A673 (cell line): ENCODE measurements at regions not wholly inside any gene's neighbourhood (a gene's known extent, or its start where the extent isn't known, plus 50 kb on each side); places are given as distances from the start of the nearest gene placed in this dataset. TPM values are rescaled to one million over a fixed set of nuclear protein-coding genes. Genes with fewer than 3 reads are reported as not detected.

Source experiments
- BruUV-seq: library from RNA; stranded (reverse); fragments of 400-500 nt; replicated peaks from 2 replicates; lab custom pipeline; 2021; lab: Mats Ljungman, UMichigan
- CTCF ChIA-PET: fragments of 300-600 bp; sonication (Branson Sonifier 250); formaldehyde crosslinking; loops from one replicate; lab custom pipeline; 2022; ENCODE audit warnings: antibody characterized with exemption; lab: Charles Lee
- POLR2A ChIA-PET: fragments of 300-600 bp; sonication (Branson Sonifier 250); formaldehyde crosslinking; loops from one replicate; lab custom pipeline; 2022; ENCODE audit warnings: antibody characterized with exemption; ENCODE audit not compliant: low non-redundant PET; lab: Charles Lee
- DNase-seq: peaks from one replicate; pipeline ENCODE4 v3.0.0-alpha.2; 2015; ENCODE audit warnings: low spot score
- H3K27ac ChIP-seq: fragments of 200-600 bp; sonication (generic); 2 replicates; pipeline ENCODE4 v1.5.1; 2016; ENCODE audit warnings: mixed run types, low read depth, mild to moderate bottlenecking, mixed read lengths, antibody characterized with exemption, low read length; ENCODE audit not compliant: poor library complexity, severe bottlenecking
- H3K27me3 ChIP-seq: fragments of 200-600 bp; sonication (generic); replicated peaks from 2 replicates; pipeline ENCODE4 v1.6.1; 2017; ENCODE audit warnings: mixed run types, low read depth, mild to moderate bottlenecking, mixed read lengths, antibody characterized with exemption, low read length; ENCODE audit not compliant: insufficient read depth, poor library complexity
- H3K36me3 ChIP-seq: fragments of 200-600 bp; sonication (generic); 2 replicates; pipeline ENCODE4 v1.6.1; 2016; ENCODE audit warnings: mixed run types, mild to moderate bottlenecking, mixed read lengths, antibody characterized with exemption, low read length; ENCODE audit not compliant: insufficient read depth, poor library complexity, severe bottlenecking
- H3K4me1 ChIP-seq: fragments of 200-600 bp; sonication (generic); 2 replicates; pipeline ENCODE4 v1.6.1; 2017; ENCODE audit warnings: mixed run types, mild to moderate bottlenecking, mixed read lengths, antibody characterized with exemption, low read length; ENCODE audit not compliant: insufficient read depth, poor library complexity, severe bottlenecking
- H3K4me3 ChIP-seq: fragments of 200-600 bp; sonication (generic); 2 replicates; pipeline ENCODE4 v1.5.1; 2016; ENCODE audit warnings: low read depth, mixed run types, mild to moderate bottlenecking, mixed read lengths, low read length; ENCODE audit not compliant: poor library complexity, severe bottlenecking
- H3K9me3 ChIP-seq: fragments of 200-600 bp; sonication (generic); 2 replicates; pipeline ENCODE4 v1.6.1; 2016; ENCODE audit warnings: mixed run types, low read depth, mild to moderate bottlenecking, mixed read lengths, antibody characterized with exemption, low read length; ENCODE audit not compliant: poor library complexity, severe bottlenecking
- CTCF ChIP-seq: fragments of 300-800, 200-600 bp; sonication (generic); conservative IDR thresholded peaks from 2 replicates; pipeline ENCODE4 v1.5.1; 2017; ENCODE audit warnings: low read depth, mild to moderate bottlenecking, antibody characterized with exemption, low read length, moderate library complexity, mixed read lengths
- EZH2 ChIP-seq: fragments of 200-600 bp; sonication (generic); IDR thresholded peaks from 2 replicates; pipeline ENCODE4 v1.6.1; 2017; ENCODE audit warnings: borderline replicate concordance, low read depth, mild to moderate bottlenecking, mixed read lengths, antibody characterized with exemption, low read length; ENCODE audit not compliant: poor library complexity, severe bottlenecking
- intact Hi-C: fragments of 100-400 bp; cut with micrococcal nuclease; formaldehyde crosslinking; loops from one replicate; pipeline ENCODE4 v1.10.0; 2022; ENCODE audit not compliant: unreplicated experiment
- microRNA-seq: library from miRNA; unstranded; fragments of <30 nt; microRNA quantifications from one replicate; pipeline ENCODE4 v1.2.0, GENCODE V29; 2021

- POLR2A ChIA-PET, result no interaction called here
- TF ChIP-seq CTCF (no peak), EZH2 (no peak)
- Histone ChIP-seq H3K4me1 (no peaks in the 10 kb centered on the region), H3K9me3 (no peaks in the 10 kb centered on the region), H3K4me3 (no peak overlapping the region), H3K27me3 (no peaks in the 10 kb centered on the region), H3K27ac (no peak overlapping the region), H3K36me3 (no peaks in the 10 kb centered on the region)
- no peak for DNase-seq
- no TSS peak for BruUV-seq
- CTCF ChIA-PET, result no interaction called here
- intact Hi-C loops, result no loop called here
These were observed 63.8 kb upstream of the LMO3 start for GRCh38 chr12:16669756-16670155.

DNA sequence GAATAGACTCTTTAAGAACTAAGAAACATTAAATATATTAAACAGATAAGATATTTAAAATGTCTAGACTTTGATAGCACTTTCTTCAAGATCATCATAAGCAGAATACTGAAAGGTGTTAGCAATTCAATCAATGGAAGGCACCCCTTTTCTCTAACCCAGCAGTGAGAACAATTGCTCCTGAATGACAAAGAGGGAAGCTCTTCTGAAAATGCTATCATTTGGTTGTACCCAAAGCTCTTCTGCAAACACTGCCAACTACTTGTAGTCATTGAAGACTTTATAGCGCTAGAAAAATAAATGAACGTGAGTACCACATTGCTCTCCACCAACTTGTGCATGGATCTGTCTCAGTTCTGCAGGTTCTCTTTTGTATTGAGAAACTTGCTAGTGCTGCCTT, 62.2 kb upstream of the LMO3 start:
- Histone ChIP-seq H3K36me3 (no peaks in the 10 kb centered on the region), H3K4me3 (no peak overlapping the region), H3K27ac (no peak overlapping the region), H3K4me1 (no peaks in the 10 kb centered on the region), H3K9me3 (no peaks in the 10 kb centered on the region), H3K27me3 (no peaks in the 10 kb centered on the region)
- intact Hi-C loops, result no loop called here
- no peak for DNase-seq
- CTCF ChIA-PET, result no interaction called here
- POLR2A ChIA-PET, result no interaction called here
- BruUV-seq, result no TSS peak
- TF ChIP-seq CTCF (no peak), EZH2 (no peak)

DNA sequence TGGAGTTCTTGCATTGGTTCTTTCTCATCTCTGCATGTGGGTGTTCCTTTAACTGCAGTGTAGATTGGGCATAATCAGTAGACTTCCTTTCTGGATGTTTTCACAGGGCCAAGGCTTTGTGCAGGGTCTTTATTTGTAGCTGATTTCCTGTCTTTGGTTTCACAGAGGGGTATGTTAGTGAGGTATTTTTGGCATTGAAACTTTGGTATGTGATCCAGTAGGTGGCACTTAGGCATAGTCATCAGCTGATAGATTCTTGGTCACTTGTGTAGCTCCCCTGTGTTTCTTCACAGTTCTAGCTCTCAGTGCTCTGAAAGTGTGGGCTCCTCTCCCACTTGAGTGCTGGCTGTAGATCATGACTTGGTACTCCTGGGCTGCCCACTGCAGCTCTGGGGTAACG, 52.7 kb upstream of the LMO3 start:
- DNase-seq, result no peak
- no TSS peak for BruUV-seq
- CTCF ChIA-PET, result no interaction called here

More for the DNA sequence above, 52.7 kb upstream of the LMO3 start:
- POLR2A ChIA-PET, result no interaction called here
- peaks cover 2% of the 10 kb centered on the region for H3K9me3 ChIP-seq
- TF ChIP-seq CTCF, result 0 out of 2 replicates have a peak, but pooled peaks have one; percentile 8
- TF ChIP-seq EZH2, result no peak
- H3K4me1 ChIP-seq, result no peaks in the 10 kb centered on the region
- H3K36me3 ChIP-seq, result no peaks in the 10 kb centered on the region
- H3K4me3 ChIP-seq, result no peak overlapping the region
- intact Hi-C loops, result no loop called here
- H3K27ac ChIP-seq, result no peak overlapping the region
- no peaks in the 10 kb centered on the region for H3K27me3 ChIP-seq

Small RNA genes lying in the stretch of these regions (microRNA-seq; reads per million reads assigned to microRNA genes)
- gene MIR3974, result not detected
